ENCODE measurements at regions not wholly inside any gene's neighbourhood (a gene's known extent, or its start where the extent isn't known, plus 50 kb on each side); places are given as distances from the start of the nearest gene placed in this dataset.
"Not testable (repeated sequence)": the region's sequence is repeated elsewhere in the genome, so short reads cannot be mapped to it uniquely, and the experiment has no call there.

DNA sequence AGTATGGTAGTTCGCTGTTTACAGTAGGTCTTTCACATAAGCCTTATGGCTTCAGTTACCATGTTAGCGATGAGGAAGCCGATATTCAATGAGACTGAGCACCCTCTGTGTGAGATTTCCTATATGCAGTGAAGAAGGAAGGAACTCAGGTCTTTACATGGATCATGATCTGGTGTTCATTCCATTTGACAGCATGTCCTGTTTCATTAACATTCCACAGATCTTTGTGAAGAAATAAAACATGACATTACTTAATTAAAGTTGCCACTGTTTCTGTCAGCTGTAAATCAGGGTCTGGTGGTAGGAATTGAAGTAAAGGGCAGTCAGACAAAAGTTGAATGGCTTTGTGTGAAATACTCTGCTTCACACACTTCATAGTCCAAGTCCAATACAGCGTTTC is 768.6 kb downstream of the ZPLD1 start:
- DNase-seq = no peak
- intact Hi-C loops (cut with micrococcal nuclease) = no loop called here
- no peak for ATAC-seq

DNA sequence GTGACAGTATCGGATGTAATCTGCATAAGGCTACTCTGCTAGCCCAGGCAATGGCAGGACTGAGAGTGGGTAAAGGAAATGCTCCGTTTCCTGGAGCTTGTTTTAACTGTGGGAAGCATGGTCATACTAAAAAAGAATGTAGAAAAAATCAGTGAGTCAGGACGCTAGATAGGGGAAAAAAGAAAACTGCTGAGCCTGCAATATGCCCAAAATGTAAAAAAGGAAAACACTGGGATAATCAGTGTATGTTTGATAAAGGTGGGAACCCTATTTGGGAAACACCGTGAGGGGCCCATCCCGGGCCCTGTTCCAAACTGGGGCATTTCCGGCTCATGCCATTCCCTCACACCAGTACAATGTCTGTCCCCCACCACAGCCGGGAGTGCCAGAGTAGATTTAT is 775.8 kb downstream of the ZPLD1 start:
- DNase-seq (no peak), ATAC-seq (no peak)
- intact Hi-C loops (cut with micrococcal nuclease) = no loop called here

DNA sequence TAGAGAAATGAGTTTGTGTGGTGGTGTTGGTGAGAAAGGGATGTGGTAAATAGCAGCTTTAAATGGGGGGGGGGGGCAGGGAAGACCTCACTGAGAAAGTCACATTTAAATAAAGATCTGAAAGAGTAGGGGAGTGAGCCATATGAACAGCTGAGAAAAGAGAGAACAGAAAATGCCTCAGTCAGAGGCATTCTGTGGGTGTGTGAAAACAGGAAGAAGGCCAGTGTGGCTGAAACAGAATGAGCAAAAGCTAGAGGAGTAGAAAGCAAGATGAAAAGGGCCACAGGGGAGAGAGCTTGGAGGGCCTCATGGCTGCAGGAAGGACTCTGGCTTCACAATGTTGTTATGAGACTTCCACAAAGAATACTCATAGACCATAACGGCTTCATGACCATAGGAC is 783.3 kb downstream of the ZPLD1 start:
- intact Hi-C loops (cut with micrococcal nuclease) = no loop called here
- DNase-seq = no peak
- no peak for ATAC-seq

DNA sequence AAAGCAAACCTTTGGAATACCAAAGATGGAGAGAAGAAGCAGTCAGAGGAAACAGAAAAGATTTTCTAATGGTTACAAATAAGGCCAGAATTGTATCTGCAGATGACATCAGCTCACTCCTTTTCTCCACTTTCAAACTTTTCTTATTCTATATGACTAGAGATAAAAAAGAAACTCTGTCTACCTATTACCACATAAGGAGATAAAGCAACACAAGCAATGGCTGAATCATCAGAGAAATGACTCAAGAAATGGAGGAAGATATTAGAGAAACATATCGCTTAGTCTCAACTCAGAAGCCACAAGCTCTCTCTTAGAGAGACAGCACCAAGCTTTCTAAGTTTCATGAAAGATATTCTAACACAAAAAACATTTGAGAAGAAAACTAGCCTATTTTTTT is 784.0 kb downstream of the ZPLD1 start:
- DNase-seq = no peak
- no peak for ATAC-seq
- intact Hi-C loops (cut with micrococcal nuclease) = no loop called here

DNA sequence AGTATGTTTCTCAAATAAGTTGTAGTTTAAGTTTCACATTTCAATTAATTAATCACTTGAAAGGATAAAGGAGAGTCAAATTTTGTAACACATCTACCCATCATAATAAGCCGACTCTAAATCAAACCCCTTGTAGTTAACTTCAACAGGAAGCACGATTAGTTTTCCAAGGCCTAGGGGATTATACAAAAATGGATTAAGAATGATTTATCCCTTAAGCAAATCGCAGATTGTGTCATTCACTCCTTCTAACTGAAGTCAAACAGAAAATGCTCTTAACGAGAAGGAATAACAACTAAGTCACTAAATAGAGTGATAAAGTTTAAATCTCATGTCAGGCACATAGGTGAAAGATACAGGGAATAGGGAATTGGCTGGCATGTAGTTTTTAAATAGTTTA is 792.8 kb downstream of the ZPLD1 start:
- DNase-seq (no peak), ATAC-seq (no peak)
- intact Hi-C loops (cut with micrococcal nuclease) = no loop called here

DNA sequence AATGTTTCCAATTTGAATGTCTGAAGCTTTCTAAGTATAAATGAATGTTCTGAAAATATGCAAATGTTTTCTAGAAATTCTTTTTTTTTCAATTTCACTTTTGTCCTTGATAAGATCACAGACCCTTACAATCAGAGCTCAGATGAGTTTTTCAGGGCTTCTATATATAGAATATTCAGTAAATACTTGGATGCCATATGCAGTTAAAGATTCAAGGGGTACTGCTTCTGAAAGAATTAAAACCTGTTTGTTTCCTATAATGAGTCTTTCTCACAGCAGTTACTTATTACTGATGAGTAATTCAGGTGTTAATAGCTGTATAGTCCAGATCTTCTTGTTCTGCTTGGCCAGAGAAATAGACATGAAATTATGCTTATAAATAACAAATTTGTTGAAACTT is 812.6 kb downstream of the ZPLD1 start:
- intact Hi-C loops (cut with micrococcal nuclease) = no loop called here
- no peak for ATAC-seq

DNA sequence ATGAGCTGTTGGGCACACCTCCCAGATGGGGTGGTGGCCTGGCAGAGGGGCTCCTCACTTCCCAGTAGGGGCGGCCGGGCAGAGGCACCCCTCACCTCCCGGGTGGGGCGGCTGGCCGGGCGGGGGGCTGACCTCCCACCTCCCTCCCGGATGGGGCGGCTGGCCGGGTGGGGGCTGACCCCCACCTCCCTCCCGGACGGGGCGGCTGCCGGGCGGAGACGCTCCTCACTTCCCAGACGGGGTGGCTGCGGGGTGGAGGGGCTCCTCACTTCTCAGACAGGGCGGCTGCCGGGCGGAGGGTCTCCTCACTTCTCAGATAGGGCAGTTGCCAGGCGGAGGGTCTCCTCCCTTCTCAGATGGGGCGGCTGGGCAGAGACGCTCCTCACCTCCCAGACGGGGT is 820.0 kb downstream of the ZPLD1 start:
- DNase-seq; ATAC-seq; intact Hi-C loops (cut with micrococcal nuclease): not testable (repeated sequence)

More for the DNA sequence above, 812.6 kb downstream of the ZPLD1 start:
- no peak for DNase-seq

DNA sequence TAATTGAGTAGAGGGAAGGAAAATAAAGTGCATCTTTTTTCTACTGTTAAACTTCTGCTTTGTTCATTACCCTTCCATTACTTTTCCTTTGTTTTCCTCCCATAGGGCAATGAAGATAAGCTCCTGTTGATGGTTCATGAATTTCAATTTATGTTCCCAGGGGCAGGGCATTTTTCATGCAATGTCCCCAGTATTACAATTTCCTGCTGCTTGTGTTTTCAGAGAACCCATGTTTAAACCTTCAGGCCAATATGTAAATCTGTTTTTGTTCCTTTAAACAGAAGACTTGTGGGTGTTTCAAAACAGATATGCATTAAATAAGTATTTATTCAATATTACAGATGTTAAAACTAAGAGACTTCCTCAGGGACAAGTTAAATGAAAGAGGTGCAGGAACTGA is 834.5 kb downstream of the ZPLD1 start:
- intact Hi-C loops (cut with micrococcal nuclease) = no loop called here
- ATAC-seq (no peak), DNase-seq (no peak)

DNA sequence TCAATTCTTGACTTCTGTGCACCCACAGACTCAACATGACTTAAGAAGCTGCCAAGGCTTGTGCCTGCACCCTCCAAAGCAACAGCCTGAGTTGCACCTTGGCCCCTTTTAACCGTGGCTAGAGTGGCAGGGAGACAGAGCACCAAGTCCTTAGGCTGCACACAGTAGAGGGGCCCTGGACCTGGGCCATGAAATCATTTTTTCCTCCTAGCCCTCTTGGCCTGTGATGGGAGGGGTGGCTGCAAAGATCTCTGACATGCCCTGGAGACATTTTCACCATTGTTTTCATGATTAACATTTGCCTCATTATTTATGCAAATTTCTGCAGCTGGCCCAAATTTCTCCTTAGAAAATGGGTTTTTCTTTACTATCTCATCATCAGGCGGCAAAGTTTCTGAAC is 836.8 kb downstream of the ZPLD1 start:
- ATAC-seq (no peak), DNase-seq (no peak)
- intact Hi-C loops (cut with micrococcal nuclease) = no loop called here

DNA sequence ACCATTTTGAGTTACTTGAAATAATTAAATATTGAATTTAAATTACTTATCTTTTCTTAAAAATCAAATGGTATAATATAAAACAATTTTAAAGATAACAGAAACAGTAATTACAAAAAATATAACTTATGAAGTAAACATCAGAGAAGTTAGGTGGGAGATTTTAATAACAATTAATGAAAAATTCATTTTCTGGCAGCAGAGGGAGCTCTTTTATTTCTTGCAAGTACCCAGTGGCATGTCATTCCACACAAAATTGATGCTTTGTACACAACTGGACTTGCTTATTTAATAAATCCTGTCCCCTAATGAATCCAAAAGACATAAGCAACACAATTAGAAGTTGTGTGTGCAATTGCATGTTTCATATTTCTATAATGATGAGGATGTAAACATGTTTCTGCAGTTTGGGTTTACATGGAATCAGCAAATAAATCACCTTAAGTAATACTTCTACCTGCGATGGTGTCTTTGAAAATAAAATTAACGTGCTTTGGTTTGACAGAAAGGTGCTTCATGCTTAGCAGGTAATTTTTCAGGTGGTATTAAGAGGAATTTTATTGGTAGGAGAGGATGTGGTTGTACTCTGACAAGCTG is 861.3 kb downstream of the ZPLD1 start:
- intact Hi-C loops (cut with micrococcal nuclease) = no loop called here
- no peak for DNase-seq
- no peak for ATAC-seq

DNA sequence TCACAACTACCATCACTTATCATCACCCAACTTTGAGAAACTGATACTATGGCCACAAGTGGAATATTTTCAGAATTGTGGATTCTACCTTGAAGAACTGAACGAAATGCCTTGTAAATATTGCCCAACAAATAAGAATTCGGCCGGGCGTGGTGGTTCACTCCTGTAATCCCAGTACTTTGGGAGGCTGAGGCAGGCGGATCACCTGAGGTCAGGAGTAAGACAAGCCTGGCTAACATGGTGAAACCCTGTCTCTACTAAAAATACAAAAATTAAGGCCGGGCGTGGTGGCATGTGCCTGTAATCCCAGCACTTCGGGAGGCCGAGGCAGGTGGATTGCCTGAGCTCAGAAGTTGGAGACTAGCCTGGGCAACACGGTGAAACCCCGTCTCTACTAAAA is 862.7 kb downstream of the ZPLD1 start:
- ATAC-seq; intact Hi-C loops (cut with micrococcal nuclease); DNase-seq: not testable (repeated sequence)

DNA sequence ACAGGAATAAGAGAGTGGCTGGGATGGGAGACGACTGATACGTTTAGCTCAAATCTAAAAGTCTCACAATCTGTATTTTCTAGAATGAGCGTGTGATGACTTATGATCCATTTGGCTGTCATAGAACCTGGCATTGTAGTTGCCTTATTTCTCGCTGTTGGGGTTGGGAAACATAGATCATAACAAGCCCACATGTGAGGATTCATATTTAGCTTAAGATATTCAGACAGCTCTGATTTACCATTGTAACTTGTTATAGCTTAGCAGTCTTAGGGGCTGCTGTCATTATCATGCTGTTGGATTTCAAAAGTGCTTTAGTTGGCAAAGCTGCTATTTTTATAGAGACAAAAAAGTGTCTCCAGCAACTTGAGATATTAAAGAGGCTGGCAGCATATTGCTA is 871.3 kb downstream of the ZPLD1 start:
- no peak for DNase-seq
- no peak for ATAC-seq
- intact Hi-C loops (cut with micrococcal nuclease) = no loop called here

DNA sequence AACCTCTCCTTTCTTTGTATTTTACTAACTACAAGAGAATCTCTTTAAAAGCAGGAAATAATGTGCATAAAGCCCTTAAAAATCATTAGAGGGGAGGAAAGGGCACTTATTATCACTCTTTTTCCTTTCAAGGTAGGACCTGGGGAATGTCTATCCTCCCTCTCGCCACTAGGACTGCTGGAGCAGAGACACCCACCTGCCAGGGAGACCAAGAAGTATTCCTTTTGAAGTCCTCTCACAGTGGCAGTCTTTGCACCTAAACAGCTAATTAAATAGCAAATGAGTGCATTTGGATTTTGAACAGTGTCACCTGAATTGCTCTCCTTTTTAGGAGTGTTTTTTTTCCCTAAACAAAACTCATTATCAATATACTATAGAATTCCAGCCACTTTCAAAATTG is 874.1 kb downstream of the ZPLD1 start:
- ATAC-seq (no peak), DNase-seq (no peak)
- intact Hi-C loops (cut with micrococcal nuclease) = no loop called here

DNA sequence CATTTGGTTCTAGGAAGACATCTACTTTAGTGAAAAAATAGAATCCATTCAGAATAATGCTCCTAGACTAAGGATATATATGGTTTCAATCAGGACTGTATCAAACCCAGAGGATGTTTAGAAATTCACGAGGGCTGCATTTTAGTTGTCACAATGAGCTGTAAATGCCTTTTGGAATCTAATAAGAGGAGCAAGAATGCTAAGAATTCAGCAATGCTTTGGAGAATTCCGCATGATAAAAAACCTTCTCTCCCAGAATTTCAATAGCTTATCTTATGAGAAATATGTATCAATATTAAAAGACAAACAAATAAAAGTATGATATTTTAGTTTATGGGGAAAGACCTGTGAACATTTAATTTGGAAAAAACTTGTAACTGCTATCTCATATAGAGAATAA is 885.1 kb downstream of the ZPLD1 start:
- DNase-seq = no peak
- no peak for ATAC-seq
- intact Hi-C loops (cut with micrococcal nuclease) = no loop called here

DNA sequence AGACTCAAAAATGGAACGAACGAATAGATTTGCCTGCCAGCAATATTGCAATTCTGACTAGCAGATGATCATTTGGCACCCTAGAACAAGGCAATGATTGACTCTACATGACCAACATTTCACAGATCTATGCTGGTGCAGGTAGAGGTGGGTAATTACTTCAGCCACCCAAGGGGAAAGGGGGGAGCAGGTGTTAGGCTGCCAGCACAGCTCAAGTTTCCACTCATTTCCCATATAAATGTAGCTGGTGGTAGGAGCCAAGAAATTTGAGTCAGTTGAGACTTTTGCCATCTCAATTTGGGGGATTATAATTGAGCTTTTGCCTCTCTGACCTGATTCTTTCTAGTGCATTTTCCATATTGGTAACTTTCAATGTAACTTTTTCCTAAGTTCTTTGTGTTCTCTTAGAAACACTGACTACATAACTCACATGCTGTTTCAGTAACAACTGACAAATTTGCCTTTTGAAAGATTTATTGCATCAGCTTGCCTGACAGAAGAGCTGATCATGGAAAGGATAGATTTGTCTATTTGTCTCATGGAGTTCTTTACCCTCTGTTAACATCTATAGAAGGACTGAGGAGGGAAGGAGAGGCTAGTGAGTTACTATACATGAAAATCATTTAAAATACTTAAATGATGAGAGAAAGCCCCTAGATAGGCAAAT is 902.5 kb downstream of the ZPLD1 start:
- no peak for ATAC-seq
- DNase-seq = no peak
- intact Hi-C loops (cut with micrococcal nuclease) = no loop called here

DNA sequence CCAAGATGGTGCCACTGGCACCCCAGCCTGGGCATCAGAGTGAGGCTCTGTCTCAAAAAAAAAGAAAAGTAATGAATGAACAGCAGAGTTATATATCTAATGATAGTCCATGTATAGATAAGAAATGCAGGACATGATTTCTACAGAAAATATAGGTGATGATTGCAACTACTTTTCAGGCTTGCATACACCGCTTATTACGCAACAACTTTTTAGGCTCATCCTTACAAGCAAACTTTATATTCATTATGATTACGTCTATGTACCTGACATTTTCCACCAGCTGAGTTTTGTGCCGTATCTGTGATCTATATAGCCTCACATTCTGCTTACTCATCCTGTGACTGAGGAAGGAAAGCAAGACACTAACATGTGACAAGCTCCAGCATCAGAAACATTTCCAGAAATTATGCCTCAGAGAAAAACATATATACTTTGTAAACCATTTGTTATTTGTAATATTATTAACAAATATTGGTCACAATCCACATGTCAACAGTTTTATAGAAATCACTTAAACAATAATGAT is 906.3 kb downstream of the ZPLD1 start:
- intact Hi-C loops (cut with micrococcal nuclease) = no loop called here
- ATAC-seq (no peak), DNase-seq (no peak)

DNA sequence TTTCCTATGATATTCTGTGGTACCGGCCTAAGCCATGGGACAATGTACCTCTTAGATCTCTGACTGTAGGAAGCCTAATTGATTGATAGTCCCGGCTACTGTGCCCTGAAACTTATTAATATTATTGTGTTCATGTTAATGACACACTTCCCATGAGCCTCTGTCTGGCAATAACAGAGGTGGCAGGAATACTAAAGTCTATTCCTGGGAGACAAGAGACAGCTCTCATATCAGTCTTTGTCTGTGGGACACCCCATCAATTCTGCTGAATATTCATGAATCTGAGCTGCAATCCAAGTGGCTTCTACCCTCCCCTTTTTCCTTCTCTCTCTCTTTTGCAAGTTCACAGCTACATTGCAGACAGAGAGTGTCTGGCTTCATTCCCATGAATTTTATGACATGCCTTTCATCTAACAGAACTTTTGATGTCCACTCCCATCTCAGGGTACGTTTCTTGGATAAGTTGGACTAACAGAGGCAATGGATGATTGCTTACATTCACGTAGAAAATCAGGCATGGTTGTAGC is 907.5 kb downstream of the ZPLD1 start:
- intact Hi-C loops (cut with micrococcal nuclease) = no loop called here
- DNase-seq (no peak), ATAC-seq (no peak)

DNA sequence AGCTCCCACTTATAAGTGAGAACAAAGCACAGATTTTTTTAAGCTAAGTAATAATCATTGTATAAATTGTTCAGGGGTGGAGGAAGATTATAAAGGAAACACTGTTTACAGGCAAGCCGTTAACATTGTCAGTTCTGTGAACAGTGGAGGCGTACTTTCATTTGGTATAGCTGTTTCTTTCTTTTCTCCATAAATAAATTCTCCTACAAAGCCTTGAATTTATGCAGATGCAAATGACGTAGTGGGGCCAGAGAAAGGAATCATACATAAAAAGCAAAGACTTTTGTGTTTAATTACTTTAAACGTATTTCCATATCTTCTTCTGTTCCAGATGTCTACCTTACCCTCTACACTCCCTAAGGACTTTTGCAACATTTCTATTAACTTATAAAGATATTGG is 914.9 kb downstream of the ZPLD1 start:
- intact Hi-C loops (cut with micrococcal nuclease) = no loop called here
- DNase-seq = no peak
- no peak for ATAC-seq

DNA sequence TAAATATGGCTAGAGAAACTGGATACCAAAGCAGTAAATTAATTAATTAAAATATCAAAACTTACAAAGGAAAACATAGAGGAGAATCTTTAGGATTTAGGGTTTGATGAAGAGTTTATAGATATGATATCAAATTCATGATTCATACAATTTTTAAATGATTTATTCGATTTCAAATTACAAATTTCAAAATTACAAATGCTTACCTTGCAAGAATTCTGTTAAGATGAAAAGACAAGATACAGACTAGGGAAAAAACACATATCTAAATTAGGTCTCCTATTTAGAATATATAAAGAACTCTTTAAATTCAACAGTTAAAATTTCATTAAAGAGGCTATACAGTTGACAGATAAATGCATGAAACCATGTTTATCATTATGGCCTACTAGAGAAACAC is 930.7 kb downstream of the ZPLD1 start:
- ATAC-seq = no peak
- intact Hi-C loops (cut with micrococcal nuclease) = no loop called here
- DNase-seq = no peak

DNA sequence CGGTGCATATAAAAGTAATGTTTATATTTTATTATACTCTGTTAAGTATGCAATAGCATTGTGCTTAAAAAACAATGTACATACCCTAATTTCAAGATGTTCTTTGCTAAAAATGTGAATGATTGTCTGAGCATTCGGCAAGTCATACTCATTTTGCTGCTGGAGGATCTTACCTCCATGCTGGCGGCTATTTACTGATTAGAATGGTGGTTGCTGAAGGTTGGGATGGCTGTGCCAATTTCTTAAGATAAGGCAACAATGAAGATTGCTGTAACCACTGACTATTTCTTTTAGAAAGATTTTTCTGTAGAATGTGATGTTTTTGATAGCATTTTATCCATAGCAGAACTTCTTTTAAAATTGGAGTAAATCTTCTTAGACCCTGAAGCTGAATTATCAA is 932.7 kb downstream of the ZPLD1 start:
- ATAC-seq (no peak), DNase-seq (no peak)
- intact Hi-C loops (cut with micrococcal nuclease) = no loop called here

DNA sequence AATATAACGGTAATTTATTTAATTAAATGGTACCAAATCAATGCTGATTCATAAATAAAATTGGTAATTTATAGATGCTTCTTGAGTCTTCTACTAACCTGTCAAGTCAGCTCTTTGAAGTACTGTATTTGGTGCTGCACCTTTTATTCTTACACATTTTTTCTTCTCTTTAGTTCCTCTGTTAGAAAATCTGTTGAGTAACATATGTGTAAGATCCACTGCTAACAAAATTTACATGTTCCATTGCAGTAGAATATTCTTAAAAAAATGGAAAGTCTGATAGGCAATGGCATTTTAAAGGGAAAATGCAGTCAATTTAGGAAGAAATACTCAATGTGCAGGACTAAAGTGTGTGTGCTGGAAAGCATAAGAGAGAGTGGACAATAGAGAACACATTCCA is 936.6 kb downstream of the ZPLD1 start:
- intact Hi-C loops (cut with micrococcal nuclease) = no loop called here
- no peak for ATAC-seq

More for the DNA sequence above, 936.6 kb downstream of the ZPLD1 start:
- no peak for DNase-seq

All from left ventricle myocardium superior (tissue), 1 donor.